ENCODE measurements at regions not wholly inside any gene's neighbourhood (a gene's known extent, or its start where the extent isn't known, plus 50 kb on each side); places are given as distances from the start of the nearest gene placed in this dataset.

DNA sequence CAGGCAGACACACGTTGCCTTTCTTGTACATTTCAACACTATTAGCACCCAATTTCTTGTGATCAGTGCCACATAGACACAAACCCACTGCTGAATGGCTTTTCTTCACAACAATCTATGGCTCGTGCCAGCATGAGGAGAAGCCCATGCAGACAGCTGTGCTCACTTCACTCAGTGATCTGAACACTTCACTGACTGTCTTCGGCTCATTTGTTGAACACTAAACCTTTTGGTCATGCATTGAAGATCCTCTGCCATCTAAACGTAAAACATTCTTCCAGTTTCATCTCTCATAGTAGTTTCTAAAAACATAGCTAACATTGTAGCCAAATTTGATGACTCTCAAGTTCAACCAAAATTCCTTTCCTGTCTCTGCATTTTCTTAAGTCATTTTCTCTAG is 331.0 kb upstream of the ZP4 start:
- no peak for TF ChIP-seq JUND (IDR thresholded peaks at IDR 0.05)
- TF ChIP-seq, protein P1, sequence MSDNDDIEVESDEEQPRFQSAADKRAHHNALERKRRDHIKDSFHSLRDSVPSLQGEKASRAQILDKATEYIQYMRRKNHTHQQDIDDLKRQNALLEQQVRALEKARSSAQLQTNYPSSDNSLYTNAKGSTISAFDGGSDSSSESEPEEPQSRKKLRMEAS (IDR thresholded peaks at IDR 0.05) = no peak
- TF ChIP-seq, protein P2, sequence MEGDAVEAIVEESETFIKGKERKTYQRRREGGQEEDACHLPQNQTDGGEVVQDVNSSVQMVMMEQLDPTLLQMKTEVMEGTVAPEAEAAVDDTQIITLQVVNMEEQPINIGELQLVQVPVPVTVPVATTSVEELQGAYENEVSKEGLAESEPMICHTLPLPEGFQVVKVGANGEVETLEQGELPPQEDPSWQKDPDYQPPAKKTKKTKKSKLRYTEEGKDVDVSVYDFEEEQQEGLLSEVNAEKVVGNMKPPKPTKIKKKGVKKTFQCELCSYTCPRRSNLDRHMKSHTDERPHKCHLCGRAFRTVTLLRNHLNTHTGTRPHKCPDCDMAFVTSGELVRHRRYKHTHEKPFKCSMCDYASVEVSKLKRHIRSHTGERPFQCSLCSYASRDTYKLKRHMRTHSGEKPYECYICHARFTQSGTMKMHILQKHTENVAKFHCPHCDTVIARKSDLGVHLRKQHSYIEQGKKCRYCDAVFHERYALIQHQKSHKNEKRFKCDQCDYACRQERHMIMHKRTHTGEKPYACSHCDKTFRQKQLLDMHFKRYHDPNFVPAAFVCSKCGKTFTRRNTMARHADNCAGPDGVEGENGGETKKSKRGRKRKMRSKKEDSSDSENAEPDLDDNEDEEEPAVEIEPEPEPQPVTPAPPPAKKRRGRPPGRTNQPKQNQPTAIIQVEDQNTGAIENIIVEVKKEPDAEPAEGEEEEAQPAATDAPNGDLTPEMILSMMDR (IDR thresholded peaks at IDR 0.05; ENCODE audit: low read depth, low read length, missing input control) = no peak
- no peak for TF ChIP-seq EGR1 (IDR thresholded peaks at IDR 0.05; ENCODE audit: low read depth in 2 of 2)
- no peak for TF ChIP-seq SP1 (IDR thresholded peaks at IDR 0.05)
- TF ChIP-seq RAD21 (IDR thresholded peaks at IDR 0.05) = no peak
- TF ChIP-seq FOXA2 (IDR thresholded peaks at IDR 0.05) = no peak
